Panc1 (cell line): ENCODE measurements at regions not wholly inside any gene's neighbourhood (a gene's known extent, or its start where the extent isn't known, plus 50 kb on each side); places are given as distances from the start of the nearest gene placed in this dataset.

ENCODE experiments used
- ATAC-seq: fragments of 200-7000 bp; cut with Tn5 transposase; 2 replicates; pipeline ENCODE4 v1.9.1; 2020; ENCODE audit warnings: mild to moderate bottlenecking, moderate library complexity
- BruUV-seq: library from RNA; stranded (reverse); fragments of 400-500 nt; replicated peaks from 2 replicates; lab custom pipeline; 2021; lab: Mats Ljungman, UMichigan
- CTCF ChIA-PET: fragments of 300-600 bp; sonication (Branson Sonifier 250); formaldehyde crosslinking; loops from one replicate; lab custom pipeline; 2022; ENCODE audit warnings: antibody characterized with exemption; lab: Charles Lee
- POLR2A ChIA-PET: fragments of 300-600 bp; sonication (Branson Sonifier 250); formaldehyde crosslinking; loops from one replicate; lab custom pipeline; 2022; ENCODE audit warnings: antibody characterized with exemption; lab: Charles Lee
- DNase-seq: peaks from one replicate; pipeline ENCODE4 v3.0.0-alpha.2; 2010; ENCODE audit warnings: low read depth, low spot score
- H3K27ac ChIP-seq: 2 replicates; pipeline ENCODE4 v1.5.1; 2011; ENCODE audit warnings: mild to moderate bottlenecking, low read length, inconsistent platforms
- H3K27me3 ChIP-seq: fragments of 200-500 bp; sonication (Bioruptor generic); 2 replicates; pipeline ENCODE4 v1.6.0; 2014; ENCODE audit warnings: low read length, inconsistent platforms; ENCODE audit not compliant: control insufficient read depth, insufficient read depth
- H3K36me3 ChIP-seq: fragments of 200-500 bp; sonication (Bioruptor generic); 2 replicates; pipeline ENCODE4 v1.5.1; 2014; ENCODE audit warnings: inconsistent platforms, mild to moderate bottlenecking, low read length, moderate library complexity; ENCODE audit not compliant: control insufficient read depth, insufficient read depth
- H3K4me1 ChIP-seq: 2 replicates; pipeline ENCODE4 v1.5.1; 2011; ENCODE audit warnings: inconsistent platforms, mild to moderate bottlenecking, low read length, moderate library complexity; ENCODE audit not compliant: control insufficient read depth, insufficient read depth
- H3K4me3 ChIP-seq, 2 experiments: 2 replicates each; pipeline ENCODE4 v1.5.1; 2011 to 2012; ENCODE audit warnings: low read depth in 2 of 2, low read length in 2 of 2, mild to moderate bottlenecking in 2 of 2, inconsistent platforms in 1 of 2, moderate library complexity in 1 of 2
- H3K9me3 ChIP-seq: fragments of 200-500 bp; sonication (Bioruptor generic); 2 replicates; pipeline ENCODE4 v1.5.1; 2014; ENCODE audit warnings: low read depth, mild to moderate bottlenecking, inconsistent platforms, low read length, moderate library complexity; ENCODE audit not compliant: control insufficient read depth, insufficient read depth
- CTCF ChIP-seq: fragments of 450-650 bp; IDR thresholded peaks from 2 replicates; pipeline ENCODE4 v1.5.1; 2017; ENCODE audit warnings: mild to moderate bottlenecking
- POLR2AphosphoS5 ChIP-seq: IDR thresholded peaks from 2 replicates; pipeline ENCODE4 v1.6.1; 2012; ENCODE audit warnings: mild to moderate bottlenecking, low read depth, low read length, moderate library complexity
- REST ChIP-seq, 2 experiments: IDR thresholded peaks; 2 replicates each; pipeline ENCODE4 v1.6.1; 2011 to 2012; ENCODE audit warnings: low read depth in 2 of 2, control low read depth in 1 of 2, low read length in 1 of 2, mild to moderate bottlenecking in 1 of 2, moderate library complexity in 1 of 2; ENCODE audit not compliant: insufficient read depth in 1 of 2
- SIN3A ChIP-seq: IDR thresholded peaks from 2 replicates; pipeline ENCODE4 v1.6.1; 2012; ENCODE audit warnings: low read depth, mild to moderate bottlenecking, low read length, moderate library complexity, borderline replicate concordance; ENCODE audit not compliant: insufficient read depth
- TCF7L2 ChIP-seq: IDR thresholded peaks from 2 replicates; pipeline ENCODE4 v1.6.1; 2011; ENCODE audit warnings: mild to moderate bottlenecking, low read depth, low read length, inconsistent platforms
- in situ Hi-C: cut with HindIII; loops from 2 replicates; pipeline ENCODE4 v1.10.0; 2016; ENCODE audit warnings: low sequenced_read_pairs, low pct_unique_long_range_greater_than_20kb
- intact Hi-C: fragments of 100-400 bp; cut with micrococcal nuclease; formaldehyde crosslinking; loops from one replicate; pipeline ENCODE4 v1.10.0; 2022; ENCODE audit not compliant: unreplicated experiment

DNA sequence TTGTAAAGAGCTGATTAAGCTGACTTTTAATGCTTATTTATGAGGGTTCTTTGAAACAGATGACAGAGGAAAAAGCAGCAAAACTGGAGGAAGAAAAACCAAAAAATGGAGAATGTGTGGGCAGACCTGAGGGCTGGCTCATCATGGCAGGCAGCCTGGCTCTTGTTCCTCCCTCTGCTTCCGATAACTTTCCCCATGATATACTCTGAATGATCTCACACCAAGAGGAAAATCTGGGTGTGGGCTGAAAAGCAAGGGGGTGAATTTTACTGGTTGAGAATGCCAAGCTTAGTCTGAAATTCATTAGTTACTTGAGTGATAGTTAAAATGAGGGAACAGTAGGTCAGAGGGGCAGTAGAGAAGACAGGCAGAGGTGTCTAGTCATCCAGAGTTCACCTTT, 330.1 kb upstream of the PRICKLE1 start:
- H3K36me3 ChIP-seq, result no peaks in the 10 kb centered on the region
- no TSS peak for BruUV-seq
- no peak overlapping the region for H3K4me3 ChIP-seq
- ATAC-seq (no peak), DNase-seq (no peak)
- TF ChIP-seq SIN3A, result no peak
- TF ChIP-seq POLR2AphosphoS5, result no peak
- TF ChIP-seq TCF7L2, result no peak
- TF ChIP-seq CTCF, result no peak
- TF ChIP-seq REST (IDR thresholded peaks at IDR 0.05; ENCODE audit: insufficient read depth in 1 of 2, low read depth in 2 of 2, low read length in 1 of 2), result no peak
- in situ Hi-C loops, result no loop called here
- H3K4me1 ChIP-seq, result peaks cover 19% of the 10 kb centered on the region
- no peaks in the 10 kb centered on the region for H3K9me3 ChIP-seq
- ChIA-PET CTCF (no interaction called here), POLR2A (no interaction called here)
- intact Hi-C loops, result loop anchor here (10.0 kb wide), 1 partner anchor 125 kb away; no protein-coding TSS in a partner anchor
- no peaks in the 10 kb centered on the region for H3K27me3 ChIP-seq
- peak overlapping the region; percentile 89 for H3K27ac ChIP-seq

DNA sequence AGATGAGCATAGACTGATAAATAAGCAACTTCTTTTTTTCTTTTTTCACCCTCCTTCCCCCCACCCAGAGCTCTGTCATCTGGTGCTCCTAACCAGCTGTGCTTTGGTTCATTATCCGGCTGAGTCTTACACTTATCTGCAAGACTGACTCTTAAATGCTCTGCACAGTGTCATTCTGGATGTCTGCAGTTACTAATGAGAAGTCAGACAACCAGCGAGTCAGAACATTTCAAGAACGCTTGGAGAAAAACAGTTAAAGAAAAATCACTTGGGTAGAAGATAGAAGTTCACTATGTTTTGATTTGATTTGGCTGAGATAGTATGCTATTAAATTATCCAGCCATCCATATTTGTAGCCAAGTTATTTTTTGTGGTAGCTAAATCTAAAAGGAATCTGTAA, 328.9 kb upstream of the PRICKLE1 start:
- ChIA-PET CTCF (no interaction called here), POLR2A (no interaction called here)
- no peaks in the 10 kb centered on the region for H3K9me3 ChIP-seq
- ATAC-seq (no peak), DNase-seq (no peak)
- in situ Hi-C loops (no loop called here), intact Hi-C loops (no loop called here)
- H3K27ac ChIP-seq, result peak overlapping the region; percentile 62; the same call in 1 of the 2 replicates
- no TSS peak for BruUV-seq
- TF ChIP-seq SIN3A, result no peak
- no peak for TF ChIP-seq TCF7L2
- TF ChIP-seq REST (IDR thresholded peaks at IDR 0.05; ENCODE audit: insufficient read depth in 1 of 2, low read depth in 2 of 2, low read length in 1 of 2), result no peak
- TF ChIP-seq CTCF, result no peak
- no peak for TF ChIP-seq POLR2AphosphoS5
- H3K27me3 ChIP-seq, result no peaks in the 10 kb centered on the region
- no peaks in the 10 kb centered on the region for H3K36me3 ChIP-seq
- no peak overlapping the region for H3K4me3 ChIP-seq
- peaks cover 17% of the 10 kb centered on the region for H3K4me1 ChIP-seq
